ENCODE measurements at regions not wholly inside any gene's neighbourhood (a gene's known extent, or its start where the extent isn't known, plus 50 kb on each side); places are given as distances from the start of the nearest gene placed in this dataset.
"Not testable (repeated sequence)": the region's sequence is repeated elsewhere in the genome, so short reads cannot be mapped to it uniquely, and the experiment has no call there.

DNA sequence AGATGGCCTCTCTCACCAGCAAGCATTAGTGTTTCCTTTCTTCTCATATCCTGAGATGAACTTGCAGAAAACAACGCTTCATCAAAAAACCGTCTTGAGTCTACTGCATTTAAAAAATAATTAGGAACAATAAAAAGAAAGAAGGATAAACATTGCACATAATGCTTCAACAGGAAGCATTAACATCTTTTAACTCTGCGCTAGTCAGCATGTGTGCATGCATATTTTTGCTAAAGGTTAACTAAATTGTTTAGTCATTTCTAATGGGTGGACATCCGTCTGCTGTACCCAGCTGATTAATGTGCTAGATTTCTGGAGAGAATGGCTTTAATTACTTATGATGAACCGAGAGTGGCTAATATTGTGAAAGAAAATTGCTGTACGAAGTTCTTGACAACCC lies 349.3 kb downstream of the SOX4 start:
- DNase-seq (ENCODE audit: low spot score), result no peak
- TF ChIP-seq, protein P1, sequence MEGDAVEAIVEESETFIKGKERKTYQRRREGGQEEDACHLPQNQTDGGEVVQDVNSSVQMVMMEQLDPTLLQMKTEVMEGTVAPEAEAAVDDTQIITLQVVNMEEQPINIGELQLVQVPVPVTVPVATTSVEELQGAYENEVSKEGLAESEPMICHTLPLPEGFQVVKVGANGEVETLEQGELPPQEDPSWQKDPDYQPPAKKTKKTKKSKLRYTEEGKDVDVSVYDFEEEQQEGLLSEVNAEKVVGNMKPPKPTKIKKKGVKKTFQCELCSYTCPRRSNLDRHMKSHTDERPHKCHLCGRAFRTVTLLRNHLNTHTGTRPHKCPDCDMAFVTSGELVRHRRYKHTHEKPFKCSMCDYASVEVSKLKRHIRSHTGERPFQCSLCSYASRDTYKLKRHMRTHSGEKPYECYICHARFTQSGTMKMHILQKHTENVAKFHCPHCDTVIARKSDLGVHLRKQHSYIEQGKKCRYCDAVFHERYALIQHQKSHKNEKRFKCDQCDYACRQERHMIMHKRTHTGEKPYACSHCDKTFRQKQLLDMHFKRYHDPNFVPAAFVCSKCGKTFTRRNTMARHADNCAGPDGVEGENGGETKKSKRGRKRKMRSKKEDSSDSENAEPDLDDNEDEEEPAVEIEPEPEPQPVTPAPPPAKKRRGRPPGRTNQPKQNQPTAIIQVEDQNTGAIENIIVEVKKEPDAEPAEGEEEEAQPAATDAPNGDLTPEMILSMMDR (IDR thresholded peaks at IDR 0.05), result no peak

DNA sequence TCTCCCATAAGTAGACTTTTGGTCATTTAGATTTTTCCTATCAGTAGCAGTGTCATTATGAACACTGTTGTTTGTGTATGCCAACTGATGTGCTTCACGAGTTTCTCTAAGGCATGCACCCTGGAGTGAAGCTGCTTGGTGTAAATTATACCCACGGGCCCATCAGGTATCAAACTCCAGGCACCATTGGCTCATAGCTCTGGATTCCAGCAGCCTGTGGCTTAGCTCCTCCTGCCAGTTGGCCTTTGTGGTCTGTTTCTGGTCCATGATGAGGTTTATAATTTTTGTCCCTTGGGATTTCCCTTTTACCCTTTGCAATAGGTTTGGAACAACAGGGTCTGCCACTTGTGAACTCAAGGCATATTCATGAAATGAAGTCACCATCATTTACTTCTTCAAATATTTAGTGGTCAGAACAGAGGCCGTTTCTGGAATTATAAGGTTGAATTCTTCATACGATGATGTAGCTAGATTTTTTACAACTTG lies 350.5 kb downstream of the PRL start:
- TF ChIP-seq, protein P1 (IDR thresholded peaks at IDR 0.05), result no peak
- DNase-seq (ENCODE audit: low spot score) (no peak), ATAC-seq (ENCODE audit: low FRiP score) (no peak)

More for the DNA sequence above, 349.3 kb downstream of the SOX4 start:
- ATAC-seq (ENCODE audit: low FRiP score), result no peak

DNA sequence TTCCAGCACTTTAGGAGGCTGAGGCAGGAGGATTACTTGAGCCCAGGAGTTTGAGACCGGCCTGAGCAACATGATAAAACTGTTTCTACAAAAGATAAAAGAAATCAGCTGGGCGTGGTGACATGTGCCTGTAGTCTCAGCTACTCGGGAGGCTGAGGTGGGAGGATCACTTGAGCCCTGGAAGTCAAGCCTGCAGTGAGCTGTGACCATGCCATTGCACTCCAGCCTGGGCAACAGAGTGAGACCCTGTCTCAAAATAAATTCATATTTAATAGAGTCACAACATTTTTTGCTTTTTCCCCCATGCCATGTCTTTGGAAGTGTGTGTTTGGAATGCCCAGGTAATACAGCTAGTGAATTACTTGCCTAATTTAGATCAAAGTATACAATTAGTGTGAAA lies 349.6 kb downstream of the PRL start:
- ATAC-seq (ENCODE audit: low FRiP score); DNase-seq (ENCODE audit: low spot score): not testable (repeated sequence)

DNA sequence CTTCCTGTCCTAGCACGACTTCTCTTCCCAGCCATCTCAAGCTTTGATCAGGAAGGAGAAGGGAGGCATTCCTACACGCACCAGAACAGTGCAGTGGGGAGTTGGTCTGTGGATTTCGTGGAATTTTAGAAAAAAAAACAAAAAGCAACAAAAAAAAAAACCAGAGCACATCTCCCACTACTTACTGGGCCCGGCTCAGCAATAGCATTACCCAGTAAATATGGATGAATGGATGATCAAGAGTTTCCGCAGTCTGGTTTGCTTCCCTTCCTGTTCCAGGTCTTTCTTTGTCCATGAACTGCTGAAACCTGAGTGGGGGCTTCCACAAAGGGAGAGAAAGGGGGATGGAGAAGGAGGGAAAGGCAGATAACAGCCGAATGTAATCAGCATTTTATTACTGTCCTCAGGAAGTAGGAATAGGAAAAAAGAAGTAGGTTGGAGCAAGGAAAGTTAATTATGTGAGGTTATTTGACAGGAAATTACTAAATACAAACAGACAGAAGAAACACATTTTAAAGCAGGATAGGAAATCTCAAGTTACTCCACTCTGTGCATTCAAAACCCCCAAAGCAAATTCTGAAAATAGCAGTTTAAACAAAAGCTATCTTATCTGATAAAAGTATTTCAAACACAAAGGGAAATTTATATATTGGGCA lies 349.0 kb downstream of the PRL start:
- TF ChIP-seq, protein P1 (IDR thresholded peaks at IDR 0.05), result no peak
- ATAC-seq (ENCODE audit: low FRiP score) (no peak), DNase-seq (ENCODE audit: low spot score) (no peak)

DNA sequence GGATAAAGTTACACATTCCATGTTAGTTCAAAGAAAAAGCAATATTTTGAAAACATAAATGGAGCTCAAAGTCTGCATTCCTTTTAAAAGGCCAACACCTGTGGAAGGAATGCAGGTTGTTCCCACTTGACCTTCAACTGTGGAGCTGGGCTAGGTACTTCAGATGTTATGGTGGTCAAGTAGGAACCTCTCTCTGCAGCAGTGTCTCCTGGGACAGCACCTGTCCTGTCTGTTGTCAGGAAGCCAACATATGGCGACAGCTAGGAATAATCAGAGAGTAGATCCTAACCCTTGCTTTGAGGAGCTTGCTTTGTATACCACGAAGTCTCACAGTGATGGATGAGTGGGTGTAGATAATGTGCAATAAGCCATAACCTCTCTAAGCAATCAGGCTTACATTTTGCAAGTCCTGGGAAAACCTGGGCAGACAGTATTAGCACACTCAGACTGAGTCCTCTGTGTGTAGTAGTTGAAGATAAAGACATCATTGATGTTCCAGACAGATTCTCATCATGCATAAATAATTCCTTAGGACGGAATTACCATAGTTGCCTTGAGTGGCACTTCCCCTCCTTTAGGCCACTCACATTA lies 347.5 kb downstream of the PRL start:
- ATAC-seq (ENCODE audit: low FRiP score) (peak; percentile 47), DNase-seq (ENCODE audit: low spot score) (no peak)
- TF ChIP-seq, protein P1 (IDR thresholded peaks at IDR 0.05), result no peak

DNA sequence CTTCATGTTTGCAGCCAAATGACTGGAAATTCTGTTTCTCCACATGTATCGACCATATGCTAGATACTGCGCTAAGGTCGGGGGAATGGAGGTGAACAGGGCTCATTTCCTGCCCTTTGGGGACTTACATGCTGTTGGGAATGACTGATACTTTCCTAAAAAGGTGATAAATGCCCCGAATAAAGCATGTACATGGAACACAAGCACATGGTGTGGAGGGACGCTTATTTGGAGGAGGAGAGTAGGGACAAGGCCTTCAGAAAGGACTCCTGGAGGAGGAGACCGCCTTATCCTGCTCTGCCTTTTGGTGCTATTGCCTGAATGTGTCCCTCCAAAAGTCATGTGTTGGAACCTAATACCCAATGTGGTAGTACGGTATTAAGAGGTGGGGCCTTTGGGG lies 344.5 kb downstream of the PRL start:
- TF ChIP-seq, protein P1 (IDR thresholded peaks at IDR 0.05), result no peak
- ATAC-seq (ENCODE audit: low FRiP score) (no peak), DNase-seq (ENCODE audit: low spot score) (no peak)

DNA sequence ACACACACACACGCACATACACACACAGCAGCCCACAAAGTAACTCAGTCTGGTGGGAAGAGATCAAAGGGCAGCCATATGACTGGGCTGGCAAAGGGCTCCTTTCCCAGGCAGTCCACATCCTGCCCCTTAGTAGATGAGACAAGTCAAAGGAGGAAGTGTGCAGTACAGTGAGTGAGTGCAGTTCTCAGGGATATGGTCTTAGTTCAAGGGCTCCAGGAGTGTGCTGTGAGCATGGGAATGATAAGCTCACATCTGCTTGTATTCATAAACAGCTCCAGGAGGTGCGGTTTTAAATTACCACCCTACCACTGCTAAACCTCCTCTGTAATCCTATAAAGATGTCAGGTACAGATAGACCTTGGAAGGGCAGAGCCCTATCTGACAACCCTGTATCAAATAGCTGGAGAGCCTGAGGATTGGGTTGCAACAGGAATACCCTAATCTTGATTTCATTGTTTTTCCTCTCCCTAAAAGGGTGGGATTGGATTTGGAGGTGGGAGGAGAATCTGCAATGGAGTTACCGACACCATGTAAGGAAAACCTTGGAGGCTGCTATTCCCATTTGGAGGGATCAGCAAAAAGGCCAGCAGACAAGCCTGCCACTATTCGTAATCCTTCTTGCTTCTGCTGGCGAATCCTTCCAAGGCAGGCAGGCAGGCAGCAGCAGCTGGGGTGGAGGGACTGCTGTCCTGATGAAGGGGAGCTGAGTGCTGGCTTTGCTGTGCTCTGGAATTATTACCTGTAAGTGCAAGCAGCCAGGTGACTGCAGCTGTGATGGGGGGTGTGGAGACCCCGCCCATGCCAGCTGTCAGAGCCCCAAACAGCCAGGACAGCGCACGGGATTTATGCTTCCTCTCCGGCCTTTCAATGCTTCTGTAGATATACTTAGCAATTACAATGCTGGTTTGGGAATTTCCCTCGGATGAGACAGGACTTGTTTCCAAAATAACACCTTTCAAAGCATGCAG lies 342.7 kb downstream of the PRL start:
- TF ChIP-seq, protein P1 (IDR thresholded peaks at IDR 0.05), result no peak
- no peak for DNase-seq (ENCODE audit: low spot score)
- peak; percentile 41 for ATAC-seq (ENCODE audit: low FRiP score)

All from omental fat pad (tissue), 3 donors.